AG10803 (cell line): ENCODE measurements at regions not wholly inside any gene's neighbourhood (a gene's known extent, or its start where the extent isn't known, plus 50 kb on each side); places are given as distances from the start of the nearest gene placed in this dataset.

Experiments used
- DNase-seq: peaks from one replicate; pipeline ENCODE4 v3.0.0; 2010; ENCODE audit warnings: low read depth
- H3K4me3 ChIP-seq: 2 replicates; pipeline ENCODE4 v1.5.1; 2011; ENCODE audit warnings: mild to moderate bottlenecking, low read length, control low read depth
- CTCF ChIP-seq: conservative IDR thresholded peaks from 2 replicates; pipeline ENCODE4 v1.5.1; 2011; ENCODE audit warnings: mild to moderate bottlenecking, low read length, control low read depth, inconsistent platforms

GRCh38 chr2:105183555-105184323 lies 57.8 kb upstream of the GPR45 start:
- no peak for TF ChIP-seq CTCF
- H3K4me3 ChIP-seq: no peak overlapping the region
- no peak for DNase-seq

- H3K4me3 ChIP-seq: no peak overlapping the region
- TF ChIP-seq CTCF: no peak
- DNase-seq: no peak
These were observed 57.1 kb upstream of the GPR45 start for GRCh38 chr2:105184420-105184819.

GRCh38 chr2:105186967-105187498 lies 54.5 kb upstream of the GPR45 start:
- no peak for DNase-seq
- no peak overlapping the region for H3K4me3 ChIP-seq
- TF ChIP-seq CTCF: no peak

- no peak overlapping the region for H3K4me3 ChIP-seq
- no peak for TF ChIP-seq CTCF
- DNase-seq: peak; percentile 5
These were observed 54.0 kb upstream of the GPR45 start for GRCh38 chr2:105187531-105187930.

- no peak for DNase-seq
- H3K4me3 ChIP-seq: no peak overlapping the region
- TF ChIP-seq CTCF: no peak
These were observed 53.2 kb upstream of the GPR45 start for GRCh38 chr2:105188343-105188742.
